HTR-8/SVneo (cell line): ENCODE measurements at regions not wholly inside any gene's neighbourhood (a gene's known extent, or its start where the extent isn't known, plus 50 kb on each side); places are given as distances from the start of the nearest gene placed in this dataset.
"Not testable (repeated sequence)": the region's sequence is repeated elsewhere in the genome, so short reads cannot be mapped to it uniquely, and the experiment has no call there.

Source experiments
- DNase-seq: peaks from one replicate; pipeline ENCODE4 v3.0.0; 2011; ENCODE audit warnings: low spot score, mixed read lengths; ENCODE audit not compliant: insufficient read length
- FAIRE-seq: peaks from 2 replicates; lab custom pipeline; 2011; peaks lifted over from hg19 to GRCh38; lab: Jason Lieb, UNC

DNA sequence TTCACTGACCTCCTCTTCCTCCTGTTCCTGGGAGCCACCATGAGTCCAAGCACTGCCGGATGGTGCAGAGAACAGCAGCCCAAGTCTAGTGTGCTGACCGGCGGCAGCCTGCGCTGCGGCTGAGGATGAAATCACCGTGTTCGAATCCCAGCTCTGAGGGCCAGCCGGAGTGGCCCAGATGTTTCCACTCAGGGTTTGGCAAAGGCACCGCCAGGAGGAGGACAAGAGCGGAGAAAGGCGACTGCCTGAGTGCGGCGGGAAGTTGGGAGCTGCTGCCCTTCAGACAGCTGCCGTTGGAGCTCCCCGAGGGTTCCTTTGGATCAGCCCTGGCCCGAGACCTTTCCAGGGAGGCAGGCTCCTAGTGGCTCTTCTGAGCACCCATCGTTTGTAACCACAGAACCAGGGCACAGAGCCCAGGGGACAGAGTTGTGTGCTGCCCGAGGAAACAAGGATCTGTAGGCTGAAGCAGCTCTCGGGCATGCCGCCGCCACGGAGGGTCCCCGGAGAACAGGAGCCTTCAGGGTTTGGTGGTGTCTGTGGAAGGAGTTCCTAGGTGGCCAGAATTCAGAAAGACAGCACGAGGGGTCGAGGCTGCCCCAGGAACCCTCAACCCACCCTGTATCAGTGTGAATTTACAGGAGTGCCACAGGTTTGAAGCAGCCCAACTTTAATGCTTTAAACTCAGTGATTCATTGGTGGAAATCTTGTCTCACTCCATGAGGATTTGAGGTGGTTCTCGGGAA is 115.6 kb upstream of the COL5A1 start:
- FAIRE-seq (no peak), DNase-seq (no peak)

DNA sequence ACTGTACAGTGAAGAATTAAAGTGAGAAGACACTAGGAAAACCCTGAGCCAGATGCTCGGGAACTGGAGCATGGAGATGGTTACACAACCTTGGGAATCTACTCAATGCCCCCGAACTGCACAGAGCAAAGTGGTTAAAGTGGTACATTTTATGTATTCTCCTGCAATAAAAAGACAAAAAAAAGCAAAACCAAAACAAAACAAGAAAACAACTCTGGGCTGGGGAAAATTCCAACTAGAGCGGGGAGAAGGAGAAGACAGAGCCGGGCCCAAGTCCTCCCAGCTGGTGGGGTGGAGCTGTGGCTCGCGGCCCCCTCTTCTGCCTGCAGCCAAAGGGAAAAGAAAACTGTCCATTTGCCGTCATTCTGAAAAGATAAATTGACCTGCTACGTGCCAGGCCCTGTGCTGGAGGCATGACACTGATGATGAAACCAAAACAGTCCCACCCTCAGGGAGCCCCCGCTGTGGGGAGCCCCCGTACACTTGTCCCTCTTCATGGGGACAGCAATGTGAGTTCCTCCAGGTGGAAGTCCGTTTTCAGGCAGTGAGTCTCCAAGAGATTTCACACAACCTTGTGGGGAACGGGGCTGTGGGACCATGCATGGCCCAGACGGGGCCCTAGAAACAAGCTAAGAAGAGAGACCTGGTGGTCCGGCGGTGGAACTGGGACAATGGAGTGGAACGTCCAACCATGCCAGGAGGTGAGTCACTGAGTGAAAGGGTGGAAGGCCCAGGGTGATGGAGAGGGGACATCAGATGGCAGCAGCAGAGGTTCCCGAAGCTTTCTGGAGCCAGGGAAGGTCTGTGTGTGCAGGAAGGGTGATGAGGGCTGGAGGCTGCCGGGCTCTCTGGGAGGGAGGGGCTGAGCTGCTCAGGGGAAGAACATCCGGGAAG is 114.8 kb upstream of the COL5A1 start:
- DNase-seq (no peak), FAIRE-seq (no peak)

DNA sequence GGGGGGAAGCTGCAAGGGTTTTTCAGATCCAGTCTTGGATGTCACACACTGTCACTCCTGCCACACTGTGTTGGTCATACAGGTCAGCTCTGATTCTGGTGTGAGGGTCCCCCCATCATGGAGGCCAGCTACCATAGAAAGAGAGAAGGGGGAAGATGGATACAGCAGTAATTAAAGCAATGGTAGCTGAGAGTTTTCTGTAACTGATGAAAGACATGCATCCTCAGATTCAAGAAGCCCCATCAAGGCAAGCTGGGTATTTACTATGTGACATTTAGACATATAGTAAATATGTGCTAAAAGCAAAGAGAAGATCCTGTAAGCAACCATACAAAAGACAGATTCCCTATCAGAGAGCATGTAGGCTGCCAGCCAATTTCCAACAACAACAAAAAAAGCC is 110.9 kb upstream of the COL5A1 start:
- FAIRE-seq (no peak), DNase-seq (no peak)

DNA sequence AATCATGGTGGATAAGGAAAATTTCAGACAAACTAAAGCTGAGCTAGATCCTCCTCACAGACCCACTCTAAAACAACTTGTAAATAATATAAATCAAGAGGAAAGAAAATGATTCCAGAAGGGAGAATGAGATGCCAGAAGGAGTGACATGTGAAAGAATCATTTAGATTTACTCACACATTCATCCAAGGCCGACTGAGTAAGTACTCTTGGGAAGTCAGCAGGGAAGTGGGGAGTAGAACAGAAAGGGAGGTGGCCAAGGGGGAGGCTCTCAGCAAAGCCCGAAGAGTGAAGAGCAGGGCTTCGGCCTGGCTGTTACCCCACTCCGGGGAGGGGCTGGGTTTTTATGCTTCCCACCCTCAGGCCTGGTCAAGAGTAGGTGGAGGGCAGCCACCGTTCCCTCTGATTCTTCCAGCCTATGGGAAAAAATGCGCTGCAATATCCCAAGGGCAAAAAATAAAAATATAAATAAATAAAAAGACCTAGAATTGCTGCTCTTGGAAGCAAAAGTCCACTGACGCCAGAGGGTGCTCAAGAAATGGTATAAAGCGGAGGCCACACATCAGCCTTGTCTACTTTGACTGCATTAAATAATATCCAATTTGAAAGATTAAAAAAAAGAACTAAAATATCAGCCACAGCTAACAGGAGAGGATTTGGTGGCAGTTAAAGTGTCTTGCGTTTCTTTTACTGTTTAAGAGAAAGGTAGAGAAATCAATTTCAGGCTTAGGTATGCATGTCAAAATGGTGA is 110.2 kb upstream of the COL5A1 start:
- DNase-seq: no peak
- no peak for FAIRE-seq

DNA sequence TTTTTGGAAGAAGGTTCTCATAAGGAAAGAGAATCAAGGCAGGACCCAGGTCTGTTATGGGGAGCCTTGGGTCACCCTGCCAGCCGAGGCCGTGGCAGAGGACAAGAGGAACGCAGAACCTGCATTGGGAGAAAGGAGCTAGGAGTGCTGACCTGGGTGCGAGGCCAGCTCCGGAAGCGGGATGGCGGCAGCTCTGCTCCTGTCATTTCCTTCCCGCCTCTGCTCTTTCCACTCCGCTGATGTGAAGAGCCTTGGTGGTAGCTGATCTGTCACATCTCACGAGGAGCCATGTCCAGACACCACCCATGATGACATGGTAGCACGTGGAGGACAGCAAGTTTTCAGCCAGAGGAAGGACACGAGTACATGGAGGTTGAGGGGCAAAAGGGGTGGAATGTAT is 109.5 kb upstream of the COL5A1 start:
- DNase-seq (no peak), FAIRE-seq (no peak)

DNA sequence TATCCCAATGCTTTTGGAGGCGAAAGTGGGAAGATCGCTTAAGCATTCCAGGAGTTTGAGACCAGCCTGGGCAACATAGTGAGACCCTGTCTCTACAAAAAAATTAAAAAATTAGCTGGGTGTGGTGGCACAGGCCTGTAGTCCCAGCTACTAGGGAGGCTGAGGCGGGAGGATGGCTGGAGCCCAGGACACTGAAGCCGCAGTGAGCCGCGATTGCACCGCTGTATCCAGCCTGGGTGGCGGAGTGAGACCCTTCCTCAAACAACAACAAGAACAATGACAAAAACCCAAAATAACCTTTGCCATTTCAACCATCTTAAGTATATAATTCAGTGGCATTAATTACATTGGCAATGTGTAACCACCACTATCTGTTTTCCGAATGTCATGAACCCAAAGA is 108.9 kb upstream of the COL5A1 start:
- DNase-seq, FAIRE-seq: not testable (repeated sequence)

DNA sequence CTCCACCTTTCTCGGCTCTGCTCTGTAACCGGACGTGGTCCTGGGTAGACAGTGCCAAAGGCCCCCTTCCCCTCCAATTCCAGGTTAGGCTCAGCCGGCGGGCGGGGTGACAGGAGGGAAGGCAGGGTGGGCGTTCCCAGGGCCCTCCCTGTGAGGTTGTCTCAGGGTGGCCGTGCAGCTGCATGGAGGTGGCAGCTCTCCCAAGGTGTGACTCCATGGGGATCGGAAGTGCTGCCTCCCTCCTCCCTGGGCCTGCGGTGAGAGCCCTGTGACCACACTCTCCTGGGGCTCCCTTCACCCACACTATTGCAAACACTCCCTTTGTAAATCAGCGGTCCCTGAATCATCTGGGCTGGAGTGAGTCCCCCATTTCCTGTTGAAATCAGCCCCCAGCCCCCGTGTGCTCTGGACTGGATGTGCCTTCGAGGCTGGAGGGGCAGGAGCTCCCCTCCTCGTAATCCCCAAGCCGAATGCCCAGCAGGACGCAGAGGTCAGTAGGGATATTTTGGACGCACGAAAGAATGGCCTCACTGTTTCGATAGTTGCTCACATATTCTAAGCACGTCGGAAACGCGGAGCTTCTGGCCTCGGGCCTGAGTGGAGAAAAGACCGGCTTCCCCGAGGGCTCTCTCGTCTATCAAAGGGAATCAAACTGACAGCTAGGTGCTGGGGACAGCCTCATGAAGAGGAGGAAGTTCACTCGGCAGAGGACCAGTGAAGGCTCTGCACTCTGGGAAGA is 107.6 kb upstream of the COL5A1 start:
- FAIRE-seq (no peak), DNase-seq (no peak)

DNA sequence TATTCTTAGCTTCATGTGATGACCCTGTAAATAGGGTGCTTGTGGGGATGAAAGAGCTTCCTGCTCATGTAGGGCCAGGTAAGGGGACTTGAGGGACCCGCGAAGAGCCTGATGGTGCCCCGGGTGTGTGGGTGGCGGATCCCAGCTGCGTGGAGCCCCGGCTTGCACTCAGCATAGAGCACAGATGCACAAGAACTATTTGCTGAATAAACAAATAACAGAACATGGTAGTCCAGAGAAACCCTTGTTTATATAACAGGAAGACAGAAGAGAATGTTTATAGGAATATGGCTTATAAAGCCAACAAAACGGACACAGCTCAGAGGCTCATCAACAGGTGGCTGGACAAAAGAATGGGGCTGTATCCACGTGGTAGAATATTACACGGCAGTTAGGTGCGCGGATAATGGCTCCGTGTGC is 106.9 kb upstream of the COL5A1 start:
- FAIRE-seq (no peak), DNase-seq (no peak)

DNA sequence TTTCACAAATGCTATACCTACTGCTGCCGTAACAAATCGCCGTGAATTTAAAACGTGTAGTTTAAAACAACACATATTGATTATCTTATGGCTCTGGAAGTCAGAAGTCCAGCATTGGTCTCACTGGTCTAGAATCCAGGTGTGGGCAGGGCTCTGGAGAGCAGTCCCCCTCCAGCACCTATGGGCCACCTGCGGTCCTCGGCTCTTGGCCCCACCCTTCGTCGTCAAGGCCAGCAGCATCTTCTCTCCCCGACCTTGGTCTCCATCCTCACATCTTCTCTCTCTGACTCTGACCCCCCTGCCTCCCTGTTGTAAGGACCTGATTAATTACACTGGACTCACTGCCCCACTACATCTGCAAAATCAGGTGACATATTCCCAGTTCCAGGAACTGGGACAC is 106.4 kb upstream of the COL5A1 start:
- no peak for DNase-seq
- FAIRE-seq: no peak

DNA sequence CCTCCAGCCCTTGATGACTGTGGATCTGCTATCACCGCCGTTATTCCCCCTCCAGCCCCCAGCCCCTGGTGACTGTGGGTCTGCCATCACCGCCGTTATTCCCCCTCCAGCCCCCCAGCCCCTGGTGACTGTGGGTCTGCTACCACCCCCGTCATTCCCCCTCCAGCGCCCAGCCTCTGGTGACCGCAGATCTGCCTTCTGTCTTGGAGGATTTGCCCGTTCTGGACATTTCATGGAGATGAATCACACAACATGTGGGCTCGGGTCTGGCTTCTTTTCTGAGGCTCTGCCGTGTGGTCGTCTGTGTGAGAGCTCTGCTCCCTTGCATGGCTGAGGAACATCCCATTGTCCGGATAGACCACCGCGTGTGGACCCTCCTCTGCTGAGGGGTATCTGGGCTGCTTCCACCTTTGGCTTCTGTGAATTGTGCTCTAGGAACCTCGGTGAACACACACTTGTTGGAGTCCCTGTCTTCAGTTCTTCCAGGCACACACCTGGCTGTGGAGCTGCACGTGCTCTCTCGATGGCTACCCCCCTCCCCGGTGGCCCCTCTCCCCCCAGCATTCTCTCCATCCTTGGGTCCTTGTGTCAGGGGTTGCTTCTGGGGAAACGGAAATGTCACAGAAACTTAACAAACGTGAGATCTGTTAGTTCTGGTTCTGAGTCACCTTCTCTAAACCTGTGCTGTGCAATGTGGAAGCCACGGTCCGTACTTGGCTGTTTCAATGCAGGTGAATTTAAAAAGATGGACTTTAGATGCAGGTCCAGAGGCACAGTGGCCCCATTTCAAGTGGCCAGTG is 105.3 kb upstream of the COL5A1 start:
- FAIRE-seq (peak; percentile 46), DNase-seq (peak; percentile 67)

DNA sequence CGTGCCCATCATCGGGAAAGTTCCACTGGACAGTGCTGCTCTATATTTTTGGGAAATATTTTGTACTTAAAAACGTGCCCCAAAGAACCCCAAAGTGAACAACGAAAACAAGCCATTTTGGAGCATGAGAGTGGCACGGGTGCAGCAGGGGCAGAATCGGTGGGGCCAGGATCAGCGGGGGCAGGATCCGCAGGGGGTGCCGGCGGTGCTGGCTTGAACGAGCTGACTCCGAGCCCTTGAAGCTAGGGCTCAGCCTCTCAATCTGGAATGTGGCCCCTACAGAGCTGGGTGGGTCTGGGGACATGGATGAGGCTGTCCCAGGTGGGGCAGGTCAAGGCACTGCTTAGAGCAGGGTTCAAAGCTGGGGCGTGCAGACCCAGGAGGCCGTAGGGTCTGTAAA is 104.7 kb upstream of the COL5A1 start:
- no peak for FAIRE-seq

DNA sequence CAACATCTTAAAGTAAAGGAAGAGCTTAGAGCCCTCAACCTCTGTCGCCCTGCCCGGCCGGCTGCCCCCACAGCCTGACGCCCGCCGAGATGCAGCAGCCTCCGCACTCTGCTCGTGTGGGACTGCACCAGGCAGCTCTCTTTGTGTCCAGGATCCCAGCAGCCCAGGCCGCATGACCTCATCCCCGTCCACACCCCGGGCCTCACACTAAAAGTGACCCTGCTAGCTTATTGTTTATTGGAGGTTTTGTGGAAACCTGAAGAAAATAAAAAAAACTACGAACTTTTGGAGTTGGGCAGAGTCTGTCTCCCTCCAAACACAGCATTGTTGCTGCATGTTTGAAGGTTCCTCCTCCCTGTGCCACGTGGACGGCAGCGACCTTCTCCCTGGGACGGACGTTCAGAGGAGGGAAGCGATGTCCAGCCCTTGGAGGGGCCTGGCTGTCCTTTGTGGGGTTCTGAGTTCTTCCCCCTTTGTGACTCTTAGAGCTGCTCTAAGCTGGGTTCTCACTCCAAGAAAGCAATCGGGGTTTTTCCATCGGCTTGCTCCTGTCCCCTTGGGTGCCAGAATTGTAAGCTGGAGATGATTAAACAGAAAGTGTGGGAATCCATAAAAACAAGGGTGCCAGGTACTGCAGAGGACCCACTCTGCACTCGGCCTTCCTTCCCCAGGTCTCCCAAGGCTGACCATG is 103.5 kb upstream of the COL5A1 start:
- FAIRE-seq: no peak
- DNase-seq: no peak

More for the DNA sequence above, 104.7 kb upstream of the COL5A1 start:
- no peak for DNase-seq

DNA sequence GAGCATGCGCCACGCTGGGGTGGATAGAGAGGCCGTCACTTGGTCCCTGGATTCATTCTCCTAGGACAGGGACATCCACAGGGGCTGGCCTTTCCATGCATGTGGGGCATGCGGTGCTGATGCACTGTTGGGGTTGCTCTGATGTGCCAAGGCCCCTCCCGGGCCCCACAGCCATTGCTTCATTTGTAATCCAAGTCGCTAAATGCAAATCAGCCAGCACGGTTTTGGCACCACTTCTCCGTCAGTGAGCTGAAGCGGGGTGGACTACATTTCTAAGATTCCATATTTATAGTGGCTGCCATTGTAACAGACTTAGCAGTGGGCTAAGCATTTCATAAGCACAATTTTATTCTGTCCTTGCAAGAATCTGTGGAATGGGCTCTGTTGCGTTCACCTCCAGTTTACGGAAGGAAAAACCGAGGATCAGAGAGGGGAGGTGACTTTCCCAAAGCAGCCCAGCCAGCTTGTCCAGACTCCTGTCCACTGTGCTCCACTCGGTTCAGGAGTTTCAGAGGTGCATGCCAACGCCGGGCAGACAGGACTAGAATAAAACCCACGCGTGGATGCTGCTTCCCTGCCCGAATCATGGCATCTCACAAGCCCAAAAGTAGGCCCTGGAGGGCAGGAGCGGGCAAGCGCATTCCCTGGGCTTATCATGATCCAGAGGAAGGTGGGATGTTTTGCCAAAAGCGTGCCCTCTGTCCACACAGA is 102.6 kb upstream of the COL5A1 start:
- DNase-seq (no peak), FAIRE-seq (no peak)

DNA sequence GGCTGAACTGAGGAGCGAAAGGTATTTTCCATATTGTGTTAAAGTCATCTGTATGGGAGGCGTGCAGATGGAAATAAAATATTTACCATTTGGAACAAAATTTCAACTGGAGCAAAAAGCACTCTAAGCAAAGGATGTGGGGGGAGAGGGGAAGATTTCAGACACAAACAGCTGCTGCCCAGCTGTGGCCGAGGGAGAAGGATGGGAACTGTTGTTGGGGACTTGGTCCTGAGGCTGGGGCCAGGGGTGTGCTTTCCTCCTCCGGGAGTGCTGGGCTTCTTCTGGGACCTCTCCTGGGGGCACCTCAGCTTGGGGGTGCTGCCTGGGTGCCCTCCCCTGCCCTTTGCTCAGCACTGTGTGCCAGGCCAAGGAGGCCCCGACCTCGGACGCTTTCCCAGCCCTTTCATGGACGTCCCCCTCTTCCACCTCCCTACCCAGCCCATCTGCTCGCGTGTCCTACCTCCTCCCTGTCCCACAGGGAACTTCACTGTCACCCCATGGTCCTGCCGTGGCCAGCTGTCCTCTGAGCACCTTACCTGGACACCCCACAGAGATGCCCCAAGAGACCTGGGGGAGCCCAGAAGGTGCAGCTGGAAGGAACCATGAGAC is 101.9 kb upstream of the COL5A1 start:
- DNase-seq (no peak), FAIRE-seq (no peak)

DNA sequence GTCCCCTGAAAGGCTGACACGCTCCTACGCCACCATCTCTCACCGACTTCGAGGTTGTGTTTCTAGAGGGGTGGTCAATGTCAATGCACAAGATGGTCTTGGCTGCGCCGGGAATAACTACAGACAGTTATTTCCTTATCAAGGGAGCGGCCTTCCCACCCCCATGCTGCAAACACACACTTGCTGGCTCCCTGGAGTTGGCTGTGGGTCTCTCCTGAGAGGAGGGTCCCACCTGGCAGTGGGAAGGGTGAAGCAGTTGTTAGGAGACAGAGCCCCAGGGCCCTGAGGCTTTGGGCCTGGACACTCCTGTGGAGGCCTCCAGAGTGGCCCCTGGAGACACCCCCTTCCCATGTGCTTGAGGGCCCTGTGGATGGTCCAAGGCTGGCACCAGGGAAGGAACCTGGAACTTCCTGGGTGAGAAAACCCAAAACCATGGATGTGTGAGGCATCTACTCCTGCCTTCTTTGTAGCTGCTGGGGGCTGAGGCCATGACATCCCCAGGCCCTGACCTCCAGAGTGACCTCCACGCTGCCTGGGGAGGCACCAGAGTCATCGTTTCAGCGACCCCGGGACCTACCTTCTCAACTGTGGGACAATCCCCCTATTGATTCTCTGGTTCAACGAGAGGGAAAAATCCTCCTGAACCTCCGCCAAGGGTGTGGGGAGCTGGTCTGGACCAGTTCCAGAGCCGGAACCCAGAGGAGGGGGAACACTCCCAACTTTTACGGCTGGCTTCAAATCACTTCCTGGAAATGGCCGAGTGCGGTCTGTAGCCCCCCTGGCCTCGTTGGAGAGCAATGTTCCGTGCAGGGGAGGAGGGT is 101.1 kb upstream of the COL5A1 start:
- DNase-seq: no peak
- FAIRE-seq: no peak

DNA sequence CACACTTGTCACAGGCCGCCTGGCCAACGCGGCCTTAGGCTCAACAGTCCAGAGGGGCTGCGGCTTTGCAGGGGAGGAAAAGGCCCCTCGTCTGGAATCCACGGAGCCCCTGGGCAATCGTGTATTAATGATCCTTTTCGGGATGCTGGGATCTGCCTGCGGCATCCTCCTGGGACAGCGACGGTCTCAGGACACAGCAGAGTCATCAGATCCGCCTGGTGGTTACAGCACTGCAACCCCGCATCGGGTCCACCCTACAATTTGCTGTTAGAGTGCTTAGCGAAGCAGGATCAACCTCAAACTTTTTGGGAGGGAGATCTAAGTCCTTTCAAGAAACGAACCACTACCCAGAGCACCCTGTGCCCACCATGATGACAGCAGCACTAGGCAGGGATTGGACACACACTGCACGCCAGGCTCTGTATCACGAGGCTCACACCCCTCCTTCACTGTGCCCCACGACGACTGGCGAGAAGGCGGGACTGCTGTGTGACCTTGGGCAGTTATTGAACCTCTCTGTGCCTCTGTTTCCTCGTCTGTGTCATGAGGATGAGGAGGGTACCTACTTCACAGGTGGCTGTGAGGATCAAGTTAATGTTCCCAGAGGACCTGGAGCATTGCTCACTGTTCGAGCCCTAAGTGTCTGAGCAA is 100.4 kb upstream of the COL5A1 start:
- FAIRE-seq (no peak), DNase-seq (no peak)
